WTC11 (cell line): ENCODE measurements at regions not wholly inside any gene's neighbourhood (a gene's known extent, or its start where the extent isn't known, plus 50 kb on each side); places are given as distances from the start of the nearest gene placed in this dataset.

ENCODE experiments used
- ATAC-seq: fragments of 200-7000 bp; cut with Tn5 transposase; 2 replicates; pipeline ENCODE4 v1.10.0; 2021; ENCODE audit warnings: mild to moderate bottlenecking, moderate library complexity
- CTCF ChIA-PET: fragments of 300-600 bp; sonication (Branson Sonifier 250); formaldehyde crosslinking; loops from one replicate; lab custom pipeline; 2021; ENCODE audit warnings: antibody characterized with exemption; lab: Charles Lee
- POLR2A ChIA-PET: fragments of 350-600 bp; sonication (Branson Sonifier 250); formaldehyde crosslinking; loops from one replicate; lab custom pipeline; 2021; ENCODE audit warnings: antibody characterized with exemption; lab: Charles Lee
- DNase-seq: peaks from one replicate; pipeline ENCODE4 v3.0.0; 2021; ENCODE audit warnings: low spot score
- H3K27ac Mint-ChIP-seq: 2 replicates; pipeline ENCODE4 v1.8.0; 2021; ENCODE audit warnings: mixed read lengths
- H3K27me3 Mint-ChIP-seq: 2 replicates; pipeline ENCODE4 v1.8.0; 2021; ENCODE audit warnings: low read depth, mild to moderate bottlenecking, moderate library complexity, mixed read lengths
- H3K36me3 Mint-ChIP-seq: 2 replicates; pipeline ENCODE4 v1.8.0; 2021; ENCODE audit warnings: mixed read lengths
- H3K4me1 Mint-ChIP-seq: 2 replicates; pipeline ENCODE4 v1.8.0; 2022; ENCODE audit warnings: mixed read lengths
- H3K4me3 Mint-ChIP-seq: 2 replicates; pipeline ENCODE4 v1.8.0; 2021; ENCODE audit warnings: mild to moderate bottlenecking, moderate library complexity, mixed read lengths
- H3K9me3 Mint-ChIP-seq: 2 replicates; pipeline ENCODE4 v1.8.0; 2021; ENCODE audit warnings: mixed read lengths
- CREB1 ChIP-seq: sonication (generic); formaldehyde crosslinking; IDR thresholded peaks from 2 replicates; pipeline ENCODE4 v1.8.0; 2023; ENCODE audit warnings: mild to moderate bottlenecking, missing genetic modification reagents
- CREM ChIP-seq: sonication (generic); formaldehyde crosslinking; IDR thresholded peaks from 2 replicates; pipeline ENCODE4 v1.8.1; 2022; ENCODE audit warnings: mild to moderate bottlenecking, missing genetic modification reagents, moderate library complexity
- E2F1 ChIP-seq: sonication (generic); formaldehyde crosslinking; IDR thresholded peaks from 2 replicates; pipeline ENCODE4 v1.8.0; 2022; ENCODE audit warnings: mild to moderate bottlenecking, missing genetic modification reagents
- FOXK1 ChIP-seq: sonication (generic); formaldehyde crosslinking; IDR thresholded peaks from 2 replicates; pipeline ENCODE4 v1.8.0; 2022; ENCODE audit warnings: mild to moderate bottlenecking, moderate library complexity, missing genetic modification reagents
- FOXP1 ChIP-seq: sonication (generic); formaldehyde crosslinking; IDR thresholded peaks from 2 replicates; pipeline ENCODE4 v1.8.0; 2022; ENCODE audit warnings: missing genetic modification reagents, mild to moderate bottlenecking, moderate library complexity, borderline replicate concordance
- FOXP4 ChIP-seq: sonication (generic); formaldehyde crosslinking; IDR thresholded peaks from 2 replicates; pipeline ENCODE4 v1.8.0; 2022; ENCODE audit warnings: mild to moderate bottlenecking, missing genetic modification reagents
- HMGA2 ChIP-seq: fragments of 250-450 bp; sonication (Bioruptor Pico); IDR thresholded peaks from 2 replicates; pipeline ENCODE4 v1.4.0; 2021; ENCODE audit warnings: mild to moderate bottlenecking, moderate library complexity
- IRF1 ChIP-seq: sonication (generic); formaldehyde crosslinking; IDR thresholded peaks from 2 replicates; pipeline ENCODE4 v1.8.0; 2023; ENCODE audit warnings: missing genetic modification reagents
- KAT7 ChIP-seq: sonication (generic); formaldehyde crosslinking; IDR thresholded peaks from 2 replicates; pipeline ENCODE4 v1.8.1; 2023; ENCODE audit warnings: missing genetic modification reagents, mild to moderate bottlenecking, borderline replicate concordance
- MXD4 ChIP-seq: fragments of 250-450 bp; sonication (Bioruptor Pico); IDR thresholded peaks from 2 replicates; pipeline ENCODE4 v1.8.0; 2021; ENCODE audit warnings: mild to moderate bottlenecking, moderate library complexity, borderline replicate concordance
- PREB ChIP-seq: sonication (generic); formaldehyde crosslinking; IDR thresholded peaks from 2 replicates; pipeline ENCODE4 v1.8.1; 2022; ENCODE audit warnings: mild to moderate bottlenecking, missing genetic modification reagents, moderate library complexity, borderline replicate concordance
- STAT6 ChIP-seq: sonication (generic); formaldehyde crosslinking; conservative IDR thresholded peaks from 2 replicates; pipeline ENCODE4 v1.8.1; 2023; ENCODE audit warnings: mild to moderate bottlenecking, low read depth, missing genetic modification reagents, moderate library complexity
- TCF7 ChIP-seq: sonication (generic); formaldehyde crosslinking; IDR thresholded peaks from 2 replicates; pipeline ENCODE4 v1.8.0; 2022; ENCODE audit warnings: mild to moderate bottlenecking, low read depth, missing genetic modification reagents, moderate library complexity
- ZBTB43 ChIP-seq: sonication (generic); formaldehyde crosslinking; IDR thresholded peaks from 2 replicates; pipeline ENCODE4 v1.8.1; 2023; ENCODE audit warnings: mild to moderate bottlenecking, missing genetic modification reagents
- TF ChIP-seq, protein P1 (sequence below): sonication (generic); formaldehyde crosslinking; IDR thresholded peaks from 2 replicates; pipeline ENCODE4 v1.8.0; 2023; ENCODE audit warnings: missing genetic modification reagents, mild to moderate bottlenecking, borderline replicate concordance
- TF ChIP-seq, protein P2 (sequence below): fragments of 250-450 bp; sonication (Bioruptor Pico); IDR thresholded peaks from 2 replicates; pipeline ENCODE4 v1.9.0; 2021; ENCODE audit warnings: mild to moderate bottlenecking
- TF ChIP-seq, protein P3 (sequence below): fragments of 200-600 bp; IDR thresholded peaks from 2 replicates; pipeline ENCODE4 v1.8.0; 2022; ENCODE audit warnings: antibody characterized with exemption

GRCh38 chr1:81554534-81554933 is 246.2 kb upstream of the ADGRL2 start (continued):
- TF ChIP-seq, protein P1, sequence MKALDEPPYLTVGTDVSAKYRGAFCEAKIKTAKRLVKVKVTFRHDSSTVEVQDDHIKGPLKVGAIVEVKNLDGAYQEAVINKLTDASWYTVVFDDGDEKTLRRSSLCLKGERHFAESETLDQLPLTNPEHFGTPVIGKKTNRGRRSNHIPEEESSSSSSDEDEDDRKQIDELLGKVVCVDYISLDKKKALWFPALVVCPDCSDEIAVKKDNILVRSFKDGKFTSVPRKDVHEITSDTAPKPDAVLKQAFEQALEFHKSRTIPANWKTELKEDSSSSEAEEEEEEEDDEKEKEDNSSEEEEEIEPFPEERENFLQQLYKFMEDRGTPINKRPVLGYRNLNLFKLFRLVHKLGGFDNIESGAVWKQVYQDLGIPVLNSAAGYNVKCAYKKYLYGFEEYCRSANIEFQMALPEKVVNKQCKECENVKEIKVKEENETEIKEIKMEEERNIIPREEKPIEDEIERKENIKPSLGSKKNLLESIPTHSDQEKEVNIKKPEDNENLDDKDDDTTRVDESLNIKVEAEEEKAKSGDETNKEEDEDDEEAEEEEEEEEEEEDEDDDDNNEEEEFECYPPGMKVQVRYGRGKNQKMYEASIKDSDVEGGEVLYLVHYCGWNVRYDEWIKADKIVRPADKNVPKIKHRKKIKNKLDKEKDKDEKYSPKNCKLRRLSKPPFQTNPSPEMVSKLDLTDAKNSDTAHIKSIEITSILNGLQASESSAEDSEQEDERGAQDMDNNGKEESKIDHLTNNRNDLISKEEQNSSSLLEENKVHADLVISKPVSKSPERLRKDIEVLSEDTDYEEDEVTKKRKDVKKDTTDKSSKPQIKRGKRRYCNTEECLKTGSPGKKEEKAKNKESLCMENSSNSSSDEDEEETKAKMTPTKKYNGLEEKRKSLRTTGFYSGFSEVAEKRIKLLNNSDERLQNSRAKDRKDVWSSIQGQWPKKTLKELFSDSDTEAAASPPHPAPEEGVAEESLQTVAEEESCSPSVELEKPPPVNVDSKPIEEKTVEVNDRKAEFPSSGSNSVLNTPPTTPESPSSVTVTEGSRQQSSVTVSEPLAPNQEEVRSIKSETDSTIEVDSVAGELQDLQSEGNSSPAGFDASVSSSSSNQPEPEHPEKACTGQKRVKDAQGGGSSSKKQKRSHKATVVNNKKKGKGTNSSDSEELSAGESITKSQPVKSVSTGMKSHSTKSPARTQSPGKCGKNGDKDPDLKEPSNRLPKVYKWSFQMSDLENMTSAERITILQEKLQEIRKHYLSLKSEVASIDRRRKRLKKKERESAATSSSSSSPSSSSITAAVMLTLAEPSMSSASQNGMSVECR (CRISPR knock-in tag), result no peak
- TF ChIP-seq CREB1 (CRISPR knock-in tag) (no peak), ZBTB43 (no peak), PREB (no peak), CREM (CRISPR knock-in tag) (no peak), FOXP1 (no peak), FOXP4 (CRISPR knock-in tag) (no peak)
- TF ChIP-seq, protein P2, sequence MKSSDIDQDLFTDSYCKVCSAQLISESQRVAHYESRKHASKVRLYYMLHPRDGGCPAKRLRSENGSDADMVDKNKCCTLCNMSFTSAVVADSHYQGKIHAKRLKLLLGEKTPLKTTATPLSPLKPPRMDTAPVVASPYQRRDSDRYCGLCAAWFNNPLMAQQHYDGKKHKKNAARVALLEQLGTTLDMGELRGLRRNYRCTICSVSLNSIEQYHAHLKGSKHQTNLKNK (CRISPR knock-in tag), result no peak

DNA sequence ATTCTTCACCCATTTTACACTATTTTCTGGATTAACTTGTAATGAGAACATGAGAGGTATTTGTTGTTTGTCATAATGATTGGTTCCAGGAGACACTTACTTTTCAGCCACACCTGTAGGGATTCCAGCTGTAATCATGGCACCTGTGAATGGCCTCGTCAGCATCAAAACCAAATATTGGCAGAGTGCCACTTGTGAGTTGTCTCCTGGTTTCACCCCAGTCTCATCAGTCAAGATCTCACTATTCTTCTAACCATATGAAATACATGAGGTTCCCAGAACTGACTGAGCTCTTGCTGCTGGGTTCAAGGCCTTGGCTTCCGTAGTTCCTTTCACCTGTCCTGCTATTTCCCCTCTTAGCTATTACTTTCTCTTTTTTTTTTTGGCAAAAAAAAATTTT is 246.6 kb upstream of the ADGRL2 start:
- Mint-ChIP-seq H3K4me3 (no peak overlapping the region), H3K27ac (no peak overlapping the region), H3K9me3 (no peaks in the 10 kb centered on the region), H3K4me1 (peaks cover 65% of the 10 kb centered on the region), H3K27me3 (peaks cover 2% of the 10 kb centered on the region; the same call in 1 of the 2 replicates), H3K36me3 (no peaks in the 10 kb centered on the region)
- no peak for ATAC-seq
- ChIA-PET POLR2A (interaction anchor here (0.7 kb wide), 1 partner anchor 1053 kb away, joined by 3 read pairs; no protein-coding TSS in a partner anchor), CTCF (no interaction called here)
- TF ChIP-seq TCF7 (no peak), HMGA2 (no peak), IRF1 (CRISPR knock-in tag) (no peak), FOXK1 (CRISPR knock-in tag) (no peak), STAT6 (CRISPR knock-in tag) (no peak), MXD4 (no peak), E2F1 (no peak), KAT7 (CRISPR knock-in tag) (no peak)
- TF ChIP-seq, protein P3, sequence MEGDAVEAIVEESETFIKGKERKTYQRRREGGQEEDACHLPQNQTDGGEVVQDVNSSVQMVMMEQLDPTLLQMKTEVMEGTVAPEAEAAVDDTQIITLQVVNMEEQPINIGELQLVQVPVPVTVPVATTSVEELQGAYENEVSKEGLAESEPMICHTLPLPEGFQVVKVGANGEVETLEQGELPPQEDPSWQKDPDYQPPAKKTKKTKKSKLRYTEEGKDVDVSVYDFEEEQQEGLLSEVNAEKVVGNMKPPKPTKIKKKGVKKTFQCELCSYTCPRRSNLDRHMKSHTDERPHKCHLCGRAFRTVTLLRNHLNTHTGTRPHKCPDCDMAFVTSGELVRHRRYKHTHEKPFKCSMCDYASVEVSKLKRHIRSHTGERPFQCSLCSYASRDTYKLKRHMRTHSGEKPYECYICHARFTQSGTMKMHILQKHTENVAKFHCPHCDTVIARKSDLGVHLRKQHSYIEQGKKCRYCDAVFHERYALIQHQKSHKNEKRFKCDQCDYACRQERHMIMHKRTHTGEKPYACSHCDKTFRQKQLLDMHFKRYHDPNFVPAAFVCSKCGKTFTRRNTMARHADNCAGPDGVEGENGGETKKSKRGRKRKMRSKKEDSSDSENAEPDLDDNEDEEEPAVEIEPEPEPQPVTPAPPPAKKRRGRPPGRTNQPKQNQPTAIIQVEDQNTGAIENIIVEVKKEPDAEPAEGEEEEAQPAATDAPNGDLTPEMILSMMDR, result no peak
- no peak for DNase-seq
